ENCODE measurements at regions not wholly inside any gene's neighbourhood (a gene's known extent, or its start where the extent isn't known, plus 50 kb on each side); places are given as distances from the start of the nearest gene placed in this dataset.
"Not testable (repeated sequence)": the region's sequence is repeated elsewhere in the genome, so short reads cannot be mapped to it uniquely, and the experiment has no call there.

DNA sequence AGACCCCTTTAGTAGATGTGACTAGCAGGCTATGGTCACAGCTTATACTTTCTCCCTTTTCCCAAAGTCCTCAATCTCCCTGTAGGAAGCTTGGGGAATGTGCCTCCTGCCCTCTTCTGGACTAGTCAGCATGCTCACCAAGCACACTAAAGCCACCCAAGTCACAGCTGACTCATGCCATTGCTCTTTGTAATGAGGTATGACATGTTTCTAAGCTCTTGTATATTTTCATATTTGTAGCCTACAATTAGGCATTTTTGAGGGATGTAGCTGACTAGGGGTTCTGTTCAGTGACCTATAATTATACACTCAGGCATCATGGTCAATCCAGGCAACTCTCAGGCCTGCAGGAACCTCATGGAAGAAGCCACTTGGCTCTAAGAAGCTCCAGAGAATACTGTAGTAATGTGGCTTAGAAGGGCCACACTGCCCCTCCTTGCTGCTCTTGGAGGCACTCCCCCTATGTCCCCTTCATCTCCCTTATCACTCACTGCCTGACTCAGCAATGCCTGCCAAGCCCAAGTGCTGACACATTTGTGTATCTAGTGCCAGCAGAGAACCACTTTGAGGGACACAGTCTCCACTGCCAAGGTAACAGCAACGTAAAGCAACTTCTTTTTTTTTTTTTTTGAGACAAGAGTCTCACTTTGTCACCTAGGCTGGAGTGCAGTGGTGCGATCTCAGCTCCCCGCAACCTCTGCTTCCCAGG is 86.2 kb downstream of the RPL27A start:
- DNase-seq (ENCODE audit: low read depth, low spot score): no peak
- peak overlapping the region; percentile 84 for H3K27ac ChIP-seq

DNA sequence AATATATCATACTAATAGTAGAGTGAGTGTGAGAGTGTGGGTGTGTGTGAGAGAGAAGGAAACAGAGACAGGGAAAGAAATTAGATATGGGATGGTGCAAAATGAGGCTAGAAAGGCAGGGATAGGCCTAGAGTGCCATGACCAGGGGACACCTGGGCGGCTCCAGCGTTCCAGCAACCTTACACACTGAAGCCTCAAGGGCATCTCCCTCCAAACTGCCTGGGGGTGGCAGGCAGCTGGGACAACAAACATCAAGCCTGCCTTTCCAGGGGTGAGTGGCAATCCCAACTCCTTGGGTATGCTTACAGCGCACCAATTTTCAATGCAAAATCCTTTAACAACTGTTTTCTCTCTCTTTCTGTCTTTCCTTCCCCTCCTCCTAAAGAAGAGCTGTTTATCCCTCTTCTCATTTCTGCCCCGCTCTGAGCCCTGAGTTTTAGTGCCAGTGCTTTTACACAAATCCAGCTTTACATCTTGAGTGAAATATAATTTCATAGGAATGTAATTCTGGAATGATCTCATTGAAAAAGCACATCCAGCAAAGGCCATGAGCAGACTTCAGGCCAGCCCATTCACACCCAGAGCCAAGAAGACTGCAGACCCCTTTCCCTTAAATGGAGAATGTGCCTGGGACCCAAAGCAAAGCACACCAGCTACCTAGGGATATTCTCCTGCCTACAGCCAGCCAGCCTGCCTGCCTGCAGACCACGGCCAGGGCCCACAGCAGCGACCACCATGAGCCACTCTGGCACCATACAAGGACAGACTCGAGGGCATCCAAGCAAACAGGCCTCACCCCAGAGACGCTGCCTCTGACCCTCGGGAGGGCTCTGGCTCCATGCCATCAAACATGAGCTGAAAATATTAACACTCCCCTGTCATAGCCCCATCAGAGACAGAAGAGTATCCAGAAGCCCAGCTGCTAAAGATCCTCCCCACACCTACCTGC is 90.3 kb downstream of the RPL27A start:
- DNase-seq (ENCODE audit: low read depth, low spot score): no peak
- peak overlapping the region; percentile 90 for H3K27ac ChIP-seq

DNA sequence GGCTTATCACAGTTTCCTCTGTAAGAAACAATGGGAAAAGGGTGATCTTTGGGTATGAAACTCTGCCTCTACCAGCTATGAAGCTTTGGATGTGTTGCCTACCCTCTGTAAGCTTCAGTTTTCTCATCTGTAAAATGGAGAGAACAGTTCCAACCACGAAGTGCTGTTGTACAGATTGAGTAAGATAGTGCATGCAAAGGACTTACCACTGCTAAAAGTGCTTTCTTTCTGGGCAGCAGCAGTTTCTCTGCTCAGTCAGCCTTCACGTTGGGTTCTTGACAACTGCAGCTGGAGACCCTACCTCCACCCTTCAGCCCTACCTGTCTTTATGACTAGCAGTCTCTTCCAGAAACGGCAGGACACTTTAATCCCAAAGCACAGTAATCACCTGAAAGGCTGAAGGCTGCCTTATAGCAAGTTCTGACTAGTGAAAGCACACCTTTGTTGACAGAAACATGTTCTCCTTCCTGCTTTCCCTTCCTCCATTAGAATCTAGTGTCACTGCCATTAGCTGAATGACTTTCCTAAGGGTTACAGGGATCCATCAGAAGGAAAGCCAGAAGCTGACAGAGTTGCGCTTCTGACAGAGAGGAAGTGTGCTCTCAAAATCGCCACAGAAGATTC is 91.4 kb downstream of the RPL27A start:
- H3K27ac ChIP-seq: peak overlapping the region; percentile 90
- DNase-seq (ENCODE audit: low read depth, low spot score): peak; percentile 54

DNA sequence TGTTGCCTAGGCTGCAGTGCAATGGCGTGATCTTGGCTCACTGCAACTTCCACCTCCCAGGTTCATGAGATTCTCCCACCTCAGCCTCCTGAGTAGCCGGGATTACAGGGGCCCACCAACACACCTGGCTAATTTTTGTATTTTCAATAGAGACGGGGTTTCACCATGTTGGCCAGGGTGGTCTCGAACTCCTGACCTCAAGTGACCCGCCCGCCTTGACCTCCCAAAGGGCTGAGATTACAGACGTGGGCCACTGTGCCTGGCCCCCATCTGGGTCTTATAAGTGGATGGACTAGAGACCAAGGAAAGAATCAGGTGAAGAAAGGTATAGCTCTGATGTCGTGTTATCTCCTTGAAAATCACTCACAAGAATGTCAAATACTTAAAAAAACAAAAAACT is 92.3 kb downstream of the RPL27A start:
- not testable (repeated sequence) for DNase-seq (ENCODE audit: low read depth, low spot score)
- H3K27ac ChIP-seq: peak overlapping the region; percentile 90

DNA sequence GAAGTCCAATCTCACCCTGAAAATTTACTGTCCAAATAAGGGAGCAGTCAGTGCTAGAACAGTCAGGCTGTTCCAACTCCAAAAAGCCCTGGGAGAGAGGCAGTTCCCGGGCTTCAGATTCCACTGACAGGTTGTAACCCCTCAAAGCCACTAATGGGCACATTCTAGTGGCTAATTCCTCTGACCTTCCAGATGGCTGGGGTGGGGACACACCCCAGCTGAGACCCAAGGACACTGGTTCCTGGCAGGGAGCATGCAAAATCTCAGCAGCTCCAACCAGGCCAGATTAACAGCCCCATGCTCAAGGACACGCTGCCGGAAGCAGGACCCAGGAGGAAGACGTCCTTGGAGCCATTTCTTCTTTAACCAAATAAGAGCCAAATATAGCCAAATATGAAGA is 92.7 kb downstream of the RPL27A start:
- peak overlapping the region; percentile 90 for H3K27ac ChIP-seq
- DNase-seq (ENCODE audit: low read depth, low spot score): no peak

DNA sequence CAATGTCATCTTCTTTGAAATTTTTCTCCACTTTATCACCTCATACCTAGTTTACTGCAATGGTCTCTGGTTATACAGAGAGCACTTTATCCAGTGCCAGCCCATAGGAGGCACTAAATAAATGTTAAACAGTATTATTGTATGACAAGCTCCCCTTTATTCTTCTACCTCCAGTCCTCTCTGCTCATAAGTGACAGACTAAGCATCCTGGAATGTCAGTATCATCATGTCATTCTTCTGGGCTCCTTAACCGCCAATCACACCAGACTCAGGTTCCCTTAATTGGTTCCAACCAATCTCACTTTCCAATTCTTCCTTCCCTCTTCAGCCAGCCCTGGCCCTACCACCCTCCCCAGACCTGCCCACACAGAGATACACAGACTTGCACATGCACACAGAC is 93.1 kb downstream of the RPL27A start:
- no peak for DNase-seq (ENCODE audit: low read depth, low spot score)
- peak overlapping the region; percentile 90 for H3K27ac ChIP-seq

DNA sequence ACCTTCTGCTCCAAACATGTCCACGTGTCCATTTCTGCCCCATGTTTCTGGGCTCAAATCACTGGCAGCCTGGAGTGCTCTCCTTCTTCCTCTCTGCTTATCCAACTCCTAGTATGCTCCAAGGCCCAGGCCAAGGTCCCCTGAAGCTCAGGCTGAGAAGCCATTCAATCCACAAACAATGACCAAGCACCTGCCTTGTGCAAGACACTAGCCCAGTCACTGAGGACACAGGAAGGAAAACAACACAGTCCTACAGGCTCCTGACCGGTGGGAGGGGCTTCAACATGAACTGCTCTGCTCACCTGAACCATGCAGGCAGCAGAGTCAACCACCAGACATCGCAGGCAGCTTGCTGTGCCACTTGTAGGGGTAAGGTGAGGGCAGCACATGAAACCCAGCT is 93.6 kb downstream of the RPL27A start:
- H3K27ac ChIP-seq: peak overlapping the region; percentile 90
- DNase-seq (ENCODE audit: low read depth, low spot score): no peak

DNA sequence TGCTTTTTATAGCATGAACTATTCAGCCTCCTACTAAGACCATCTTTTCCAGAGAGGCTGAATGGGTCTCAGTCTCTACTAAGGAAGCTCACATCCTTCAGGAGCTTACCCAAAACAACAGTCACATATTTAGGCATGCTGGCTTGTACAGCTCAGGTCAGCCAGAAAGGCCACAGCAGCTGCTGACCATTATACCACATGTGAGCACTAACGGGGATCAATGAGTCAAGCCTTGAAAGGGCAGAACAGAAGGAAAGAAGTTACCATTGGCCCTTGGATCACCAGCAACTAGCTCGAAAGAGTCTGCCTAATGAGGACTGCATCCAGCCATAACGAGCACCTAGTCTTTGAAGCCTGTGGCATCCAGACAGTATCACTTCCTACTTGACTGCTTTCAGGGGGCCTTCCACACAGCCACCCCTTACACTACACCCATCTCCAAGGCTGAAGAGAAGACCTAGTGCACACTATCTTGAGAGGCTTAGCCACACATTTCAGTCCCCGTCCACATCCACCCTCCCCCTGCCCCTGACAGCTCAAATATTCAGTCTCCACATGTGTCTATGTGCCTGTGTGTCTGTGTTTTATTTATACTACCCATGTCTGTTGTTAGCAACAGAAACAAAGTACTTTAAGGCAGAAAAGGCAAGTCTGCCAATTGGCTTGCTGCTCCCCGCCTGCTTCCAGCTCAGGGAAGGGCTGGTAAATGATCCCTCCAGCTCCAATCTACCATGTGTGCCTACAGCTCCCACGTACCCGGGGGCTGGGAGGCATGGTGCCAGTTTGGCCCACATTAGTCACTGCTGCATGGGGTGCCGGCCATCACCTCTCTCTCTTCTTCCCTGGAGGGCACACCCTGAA is 95.5 kb downstream of the RPL27A start:
- no peak for DNase-seq (ENCODE audit: low read depth, low spot score)
- no peak overlapping the region for H3K27ac ChIP-seq

DNA sequence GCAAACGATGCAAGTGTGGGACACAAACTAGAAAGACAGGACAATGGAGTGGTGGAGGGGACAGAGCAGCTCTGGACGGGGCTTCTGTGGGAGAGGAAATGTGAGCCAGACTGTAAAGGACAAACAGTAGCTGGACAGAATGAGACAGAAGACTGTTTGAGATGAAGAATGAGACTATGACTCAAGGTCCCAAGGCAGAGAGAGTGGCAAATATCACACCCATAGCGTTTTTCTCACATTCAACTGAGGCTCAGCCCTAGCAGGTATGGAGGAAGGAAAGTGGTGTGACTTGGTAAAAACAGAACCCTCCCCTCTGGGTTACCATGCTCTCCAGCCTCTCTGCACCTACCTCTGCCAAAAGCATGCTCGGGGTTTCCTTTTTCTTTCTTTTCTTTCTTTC is 96.5 kb downstream of the RPL27A start:
- DNase-seq (ENCODE audit: low read depth, low spot score): no peak
- no peak overlapping the region for H3K27ac ChIP-seq

DNA sequence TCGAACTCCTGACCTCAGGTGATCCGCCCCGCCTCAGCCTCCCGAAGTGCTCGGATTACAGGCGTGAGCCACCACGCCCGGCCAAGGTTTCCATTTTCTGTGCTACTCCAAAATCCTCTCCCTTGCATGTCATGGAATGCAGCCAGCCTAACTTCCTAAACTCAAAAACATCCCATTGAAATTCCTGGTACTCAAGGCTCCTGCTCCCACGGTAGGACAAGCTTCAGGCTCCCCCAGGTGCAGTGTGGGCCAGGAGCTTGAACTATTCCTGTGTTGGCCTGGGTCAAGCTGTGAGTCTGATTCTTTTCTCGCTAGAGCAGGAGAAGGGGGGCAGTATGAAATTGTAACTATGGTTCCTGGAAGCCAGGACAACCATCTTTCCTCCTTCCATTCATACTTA is 97.1 kb downstream of the RPL27A start:
- no peak for DNase-seq (ENCODE audit: low read depth, low spot score)
- no peak overlapping the region for H3K27ac ChIP-seq

DNA sequence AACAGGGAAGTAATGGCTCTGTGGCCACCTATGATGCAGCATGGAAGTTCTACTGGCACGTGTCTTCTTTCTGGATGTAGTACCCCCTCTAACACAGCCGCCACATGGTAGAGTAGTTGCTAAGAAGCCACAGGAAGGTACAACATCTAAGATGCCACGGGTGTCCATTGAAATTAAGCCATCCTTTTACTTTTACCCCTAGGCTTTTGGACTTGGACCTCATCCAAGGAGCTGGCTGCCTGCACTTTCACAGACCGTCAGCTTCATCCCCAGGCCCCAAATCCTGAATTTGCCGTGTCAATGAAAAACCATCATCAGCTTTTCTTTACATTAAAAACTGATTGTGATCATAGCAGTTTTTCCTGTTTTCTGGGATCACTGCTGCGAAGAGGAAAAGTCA is 102.4 kb downstream of the RPL27A start:
- DNase-seq (ENCODE audit: low read depth, low spot score): no peak
- H3K27ac ChIP-seq: no peak overlapping the region

DNA sequence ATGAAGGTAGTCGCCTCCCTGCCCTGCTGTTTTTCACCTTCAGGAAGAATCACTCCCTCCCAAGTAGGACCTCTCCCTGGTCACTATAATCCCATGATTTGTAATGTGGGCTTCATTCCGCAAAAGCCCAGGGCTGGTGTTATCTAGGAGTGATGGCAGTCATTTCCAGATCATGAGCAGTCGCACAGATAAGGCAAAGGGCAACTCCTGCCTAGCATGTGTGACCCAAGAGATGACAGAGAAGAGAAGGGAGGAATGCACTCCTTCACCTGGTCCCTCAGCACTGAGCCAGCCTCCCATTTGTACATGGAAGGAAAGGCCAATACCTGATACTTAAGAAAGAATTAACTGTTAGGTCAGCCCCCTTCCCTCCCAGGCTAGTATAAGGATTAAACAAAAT is 102.9 kb downstream of the RPL27A start:
- H3K27ac ChIP-seq: no peak overlapping the region
- DNase-seq (ENCODE audit: low read depth, low spot score): no peak

DNA sequence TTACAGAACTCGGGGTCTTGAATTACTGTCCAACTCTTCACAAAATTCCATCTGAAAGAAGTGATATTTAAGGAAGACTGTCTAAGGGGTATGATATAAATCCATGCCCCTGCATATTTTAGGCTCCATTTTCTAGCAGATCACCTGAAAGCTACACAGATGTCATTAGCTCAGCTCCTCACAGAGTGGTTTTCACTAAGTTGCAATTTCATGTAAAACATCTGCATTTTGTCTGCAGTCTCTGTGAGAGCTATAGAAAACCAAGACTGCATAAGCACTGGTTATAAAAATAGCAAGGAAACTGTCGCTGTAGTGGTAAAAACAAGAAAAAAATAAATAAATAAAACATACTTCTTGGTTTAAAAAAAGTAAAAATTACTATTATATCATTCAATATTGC is 103.4 kb downstream of the RPL27A start:
- DNase-seq (ENCODE audit: low read depth, low spot score): no peak
- no peak overlapping the region for H3K27ac ChIP-seq

DNA sequence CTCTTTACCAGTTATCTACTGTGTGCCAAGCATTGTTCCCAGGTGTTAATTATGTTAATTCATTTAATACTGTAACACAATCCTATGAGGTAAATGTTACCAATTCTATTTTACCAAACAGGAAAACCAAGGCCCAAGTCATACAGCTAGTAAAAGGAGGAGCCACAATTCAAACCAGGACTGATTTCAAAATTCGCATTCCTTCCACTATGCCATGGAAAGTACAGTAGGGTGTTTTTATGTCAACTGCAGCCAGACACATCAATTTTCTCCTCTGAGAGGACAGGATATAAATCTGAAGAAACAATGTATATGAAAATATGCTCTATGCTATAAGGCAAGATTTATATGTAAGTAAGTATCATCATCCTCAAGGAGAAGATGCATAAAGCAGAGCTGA is 104.3 kb downstream of the RPL27A start:
- peak overlapping the region; percentile 49 for H3K27ac ChIP-seq
- DNase-seq (ENCODE audit: low read depth, low spot score): no peak

DNA sequence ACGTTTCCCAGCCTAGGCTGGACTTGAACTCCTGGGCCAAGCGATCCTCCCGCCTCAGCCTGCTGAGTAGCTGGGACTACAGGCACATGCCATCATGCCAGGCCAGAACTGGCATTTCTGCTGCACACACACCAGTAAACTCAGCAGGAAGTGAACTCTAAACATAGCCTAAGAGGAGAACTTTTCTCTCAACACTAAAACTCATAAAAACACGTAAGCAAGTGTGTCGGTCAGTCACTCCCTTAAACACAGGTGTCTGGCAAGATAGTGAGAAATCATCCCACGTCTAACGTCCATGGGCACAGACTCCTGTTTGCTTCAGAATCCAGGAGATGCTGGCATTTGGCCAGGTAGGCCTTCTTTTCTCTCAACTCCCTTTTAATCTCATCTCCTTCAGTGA is 104.8 kb downstream of the RPL27A start:
- DNase-seq (ENCODE audit: low read depth, low spot score): no peak
- H3K27ac ChIP-seq: peak overlapping the region; percentile 49

DNA sequence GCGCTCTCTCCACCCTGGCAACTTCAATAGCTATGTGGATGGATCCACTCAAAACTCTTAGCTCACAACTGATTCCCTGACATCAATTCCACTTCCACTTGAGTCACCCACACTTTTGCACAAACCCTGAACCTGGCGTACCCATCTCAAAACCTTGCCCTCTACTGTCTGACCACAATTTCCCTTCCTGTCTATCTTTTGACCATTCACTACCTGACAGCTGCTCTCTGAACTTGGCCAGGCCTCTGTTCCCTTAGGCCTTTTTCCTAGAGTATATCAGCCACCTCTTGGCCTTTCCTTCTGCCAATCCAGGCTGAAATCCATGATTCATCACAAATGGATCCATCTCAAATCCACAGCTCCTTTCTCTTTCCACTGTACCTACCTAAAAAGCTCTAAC is 106.0 kb downstream of the RPL27A start:
- DNase-seq (ENCODE audit: low read depth, low spot score): no peak
- H3K27ac ChIP-seq: no peak overlapping the region

DNA sequence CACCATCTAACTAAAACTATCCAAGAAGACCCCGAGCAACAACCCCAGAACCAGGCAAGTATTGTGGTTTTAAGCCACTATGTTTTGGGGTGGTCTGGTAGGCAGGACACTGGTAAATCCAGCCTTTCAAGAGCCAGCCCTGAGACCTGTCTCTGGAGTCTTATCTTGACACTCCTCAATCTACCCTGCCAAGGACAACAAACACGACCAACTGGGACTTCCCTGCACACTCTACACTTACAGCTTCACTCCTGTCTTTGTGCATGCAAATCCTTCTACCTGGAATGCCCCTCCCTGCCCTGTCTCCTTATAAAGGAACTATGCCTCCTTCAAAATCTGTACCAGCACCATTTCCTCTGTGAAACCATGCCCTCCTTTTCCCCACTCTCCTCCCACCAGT is 107.3 kb downstream of the RPL27A start:
- no peak overlapping the region for H3K27ac ChIP-seq
- no peak for DNase-seq (ENCODE audit: low read depth, low spot score)

DNA sequence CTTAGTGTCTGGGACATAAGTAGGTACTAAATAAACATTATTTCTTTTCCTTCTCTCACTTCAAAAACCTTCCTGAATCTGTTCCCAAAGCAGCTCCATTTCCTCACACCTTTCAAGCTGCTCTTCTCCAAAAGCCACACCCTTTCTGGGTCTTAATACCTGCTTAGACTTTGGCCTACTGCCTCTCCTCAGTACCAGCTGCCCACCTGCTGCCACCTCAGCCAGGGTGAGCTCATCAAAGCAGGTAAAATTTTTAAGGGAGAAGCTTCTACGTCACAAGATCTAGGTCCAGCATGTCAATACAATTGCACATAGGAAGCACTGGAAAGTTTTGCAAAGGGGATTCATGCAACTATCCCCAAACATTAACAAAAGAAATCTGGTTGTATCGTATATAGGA is 108.4 kb downstream of the RPL27A start:
- no peak overlapping the region for H3K27ac ChIP-seq
- DNase-seq (ENCODE audit: low read depth, low spot score): no peak

DNA sequence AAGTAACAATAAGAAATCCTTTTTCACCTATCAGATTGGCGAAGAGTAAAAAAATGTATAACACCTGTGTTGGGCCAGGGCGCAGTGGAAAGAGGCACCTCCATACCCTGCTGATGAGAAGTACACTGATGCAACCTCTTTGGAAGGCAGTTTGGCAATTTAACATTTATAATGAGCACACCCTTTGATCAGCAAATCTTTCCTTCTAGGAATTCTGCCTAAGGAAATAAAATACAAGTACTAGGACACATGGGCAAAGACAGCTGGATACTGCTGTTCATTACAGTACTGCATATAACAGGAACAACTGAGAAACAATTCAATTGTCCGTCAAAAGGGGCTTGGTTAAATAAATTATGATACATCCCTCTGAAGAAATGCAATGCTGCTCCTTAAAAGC is 110.1 kb downstream of the RPL27A start:
- no peak overlapping the region for H3K27ac ChIP-seq

DNA sequence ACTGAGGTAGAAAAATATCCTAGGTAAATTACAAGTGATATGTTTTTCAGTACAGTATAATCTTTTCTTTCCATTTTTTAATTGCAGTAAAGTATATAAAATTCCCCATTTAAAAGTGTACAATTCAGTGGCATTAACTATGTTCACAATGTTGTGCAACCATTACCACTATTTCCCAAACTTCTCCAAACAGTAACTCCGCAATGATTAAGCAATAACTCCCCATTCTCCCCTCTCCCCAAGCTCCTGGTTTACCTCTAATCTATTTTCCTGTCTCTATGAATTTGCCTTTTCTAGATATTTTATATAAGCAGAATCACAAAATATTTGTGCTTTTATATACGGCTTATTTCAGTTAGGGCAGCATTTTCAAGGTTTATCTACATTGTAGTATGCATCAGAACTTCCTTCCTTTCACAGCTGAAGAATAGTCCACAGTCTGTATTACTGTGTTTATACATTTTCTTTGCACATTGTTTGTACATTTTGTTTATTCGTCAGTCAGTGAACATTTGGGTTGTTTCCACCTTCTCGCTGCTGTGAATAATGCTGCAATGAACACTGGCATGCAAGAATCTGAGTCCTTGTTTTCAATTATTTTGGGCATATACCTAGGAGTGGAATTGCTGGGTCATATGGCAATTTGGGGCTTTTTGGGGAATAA is 110.7 kb downstream of the RPL27A start:
- no peak overlapping the region for H3K27ac ChIP-seq
- DNase-seq (ENCODE audit: low read depth, low spot score): no peak

More for the DNA sequence above, 110.1 kb downstream of the RPL27A start:
- no peak for DNase-seq (ENCODE audit: low read depth, low spot score)
